ENCODE measurements at regions not wholly inside any gene's neighbourhood (a gene's known extent, or its start where the extent isn't known, plus 50 kb on each side); places are given as distances from the start of the nearest gene placed in this dataset.
"Not testable (repeated sequence)": the region's sequence is repeated elsewhere in the genome, so short reads cannot be mapped to it uniquely, and the experiment has no call there.

DNA sequence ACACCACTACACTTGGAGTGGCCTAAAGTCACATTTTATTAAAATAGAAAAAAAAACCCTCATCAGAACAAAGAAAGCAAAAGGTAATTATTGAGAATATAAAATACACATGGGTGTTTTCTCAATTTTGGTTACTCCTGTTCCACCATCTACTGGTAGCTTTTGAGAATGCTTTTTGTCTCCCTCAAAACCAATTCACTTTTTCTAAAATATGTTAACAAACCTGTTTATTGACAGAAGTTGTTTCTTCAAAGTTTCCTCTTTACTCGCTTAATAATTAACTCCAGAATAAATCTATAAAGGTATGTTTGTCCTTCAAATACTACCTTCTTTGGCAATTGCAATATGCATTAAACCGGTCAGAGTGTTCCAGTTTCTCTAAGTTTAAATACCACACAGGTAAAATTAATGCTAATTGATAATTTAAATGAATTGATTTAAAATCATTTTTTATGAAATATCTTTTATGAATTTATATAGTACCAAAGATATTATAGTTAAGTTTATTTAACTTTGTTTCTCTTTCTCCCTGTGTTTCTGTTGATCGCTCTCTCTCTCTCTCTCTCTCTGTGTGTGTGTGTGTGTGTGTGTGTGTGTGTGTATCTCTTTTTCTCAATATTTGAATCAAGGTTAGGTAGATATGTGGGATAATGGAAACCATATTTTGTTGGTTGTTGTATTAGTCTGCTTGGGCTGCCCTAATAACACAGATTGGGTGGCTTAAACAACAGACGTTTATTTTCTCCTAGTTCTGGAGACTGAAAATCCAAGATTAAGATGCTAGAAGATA lies 487.4 kb downstream of the PRDM9 start:
- H3K4me3 Mint-ChIP-seq: no peak overlapping the region
- H3K4me1 Mint-ChIP-seq: no peaks in the 10 kb centered on the region
- no peak for DNase-seq
- ATAC-seq: no peak
- H3K27ac Mint-ChIP-seq: no peak overlapping the region
- no peaks in the 10 kb centered on the region for H3K27me3 Mint-ChIP-seq
- H3K9me3 Mint-ChIP-seq: peaks cover 9 to 29% of the 10 kb centered on the region in 2 donors

- H3K27ac Mint-ChIP-seq: no peak overlapping the region
- H3K27me3 Mint-ChIP-seq: no peaks in the 10 kb centered on the region
- no peak for DNase-seq
- ATAC-seq: no peak
- H3K4me1 Mint-ChIP-seq: no peaks in the 10 kb centered on the region
- no peak overlapping the region for H3K4me3 Mint-ChIP-seq
- H3K9me3 Mint-ChIP-seq: peaks cover 9 to 22% of the 10 kb centered on the region in 2 donors
These were observed 489.1 kb downstream of the PRDM9 start for GRCh38 chr5:23996525-23996924.

DNA sequence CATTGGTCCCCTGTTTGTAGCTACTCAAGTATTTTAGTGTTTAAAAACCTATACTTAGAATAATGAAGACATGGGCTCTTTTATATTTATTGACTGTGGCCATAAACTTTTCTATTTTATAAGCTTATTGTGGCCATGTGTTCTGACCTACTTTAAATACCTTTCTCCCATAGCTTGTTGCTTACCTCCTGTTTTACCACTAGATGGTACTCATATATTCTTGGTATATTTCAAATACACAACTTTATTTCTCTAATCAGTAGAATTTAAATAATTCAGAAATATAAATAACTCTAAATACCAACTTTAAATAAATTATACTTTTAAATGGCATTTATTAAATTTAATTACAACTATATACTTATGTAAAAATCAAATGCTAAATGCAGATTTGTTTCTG lies 498.0 kb downstream of the PRDM9 start:
- peaks cover 14 to 28% of the 10 kb centered on the region in 2 donors for H3K9me3 Mint-ChIP-seq

DNA sequence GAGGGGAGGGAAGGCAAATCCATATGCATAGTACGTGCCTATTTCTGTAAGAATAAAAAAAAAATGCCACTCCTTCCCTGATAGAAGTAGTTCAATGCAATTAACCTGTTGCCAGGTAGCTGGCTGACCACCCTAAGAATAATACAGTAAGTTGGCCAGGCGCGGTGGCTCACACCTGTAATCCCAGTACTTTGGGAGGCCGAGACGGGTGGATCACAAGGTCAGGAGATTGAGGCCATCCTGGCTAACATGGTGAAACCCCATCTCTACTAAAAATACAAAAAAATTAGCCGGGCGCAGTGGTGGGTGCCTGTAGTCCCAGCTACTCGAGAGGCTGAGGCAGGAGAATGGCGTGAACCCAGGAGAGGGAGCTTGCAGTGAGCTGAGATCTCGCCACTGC lies 510.3 kb downstream of the PRDM9 start:
- DNase-seq: not testable (repeated sequence)

More for the DNA sequence above, 498.0 kb downstream of the PRDM9 start:
- Mint-ChIP-seq H3K4me1 (no peaks in the 10 kb centered on the region), H3K4me3 (no peak overlapping the region), H3K27ac (no peak overlapping the region), H3K27me3 (no peaks in the 10 kb centered on the region)
- DNase-seq: no peak
- no peak for ATAC-seq

DNA sequence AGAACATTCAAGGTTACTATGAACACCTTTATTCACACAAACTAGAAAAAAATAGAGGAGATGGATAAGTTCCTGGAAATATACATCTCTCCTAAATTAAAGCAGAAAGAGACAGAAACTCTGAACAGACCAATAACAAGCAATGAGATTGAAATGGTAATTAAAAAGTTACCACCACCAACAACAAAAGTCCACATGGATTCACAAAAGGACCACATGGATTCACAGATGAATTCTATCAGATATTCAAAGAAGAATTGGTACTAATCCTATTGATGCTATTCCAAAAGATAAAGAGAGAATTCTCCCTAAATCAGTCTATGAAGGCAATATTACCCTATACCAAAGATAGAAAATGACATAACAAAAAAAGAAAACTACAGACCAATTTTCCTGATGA lies 518.9 kb downstream of the PRDM9 start:
- Mint-ChIP-seq H3K27me3 (no peaks in the 10 kb centered on the region), H3K27ac (no peak overlapping the region), H3K4me3 (no peak overlapping the region), H3K9me3 (peaks cover 25 to 76% of the 10 kb centered on the region in 2 donors), H3K4me1 (no peaks in the 10 kb centered on the region)
- DNase-seq (no peak), ATAC-seq (no peak)

More for the DNA sequence above, 510.3 kb downstream of the PRDM9 start:
- not testable (repeated sequence) for H3K4me3 Mint-ChIP-seq, H3K27me3 Mint-ChIP-seq, H3K4me1 Mint-ChIP-seq, H3K27ac Mint-ChIP-seq, ATAC-seq
- H3K9me3 Mint-ChIP-seq: peaks cover 0 to 13% of the 10 kb centered on the region in 2 donors

DNA sequence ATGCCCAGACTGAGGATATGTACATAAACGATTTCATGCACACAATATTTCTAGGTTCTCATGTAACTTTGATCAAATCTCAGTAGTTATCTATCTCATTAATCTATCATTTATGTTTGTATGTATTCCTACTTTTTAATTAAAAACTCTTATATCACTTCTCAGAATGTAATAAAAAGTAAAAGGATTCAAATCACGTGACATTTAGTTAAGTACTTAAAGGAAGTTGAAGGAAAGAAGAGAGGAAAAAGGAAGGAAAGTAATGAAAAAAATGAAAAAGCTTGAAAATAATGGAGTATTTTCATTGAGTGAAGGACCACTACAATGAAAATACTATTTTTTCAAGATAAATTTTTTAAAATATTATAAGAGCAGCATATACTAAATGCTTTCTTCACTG lies 535.3 kb downstream of the PRDM9 start:
- H3K27ac Mint-ChIP-seq: no peak overlapping the region
- DNase-seq (no peak), ATAC-seq (no peak)
- H3K4me1 Mint-ChIP-seq: no peaks in the 10 kb centered on the region
- H3K27me3 Mint-ChIP-seq: no peaks in the 10 kb centered on the region
- H3K9me3 Mint-ChIP-seq: peaks cover 12 to 33% of the 10 kb centered on the region in 2 donors
- H3K4me3 Mint-ChIP-seq: no peak overlapping the region

- H3K4me1 Mint-ChIP-seq: no peaks in the 10 kb centered on the region
- H3K4me3 Mint-ChIP-seq: no peak overlapping the region
- H3K27ac Mint-ChIP-seq: no peak overlapping the region
- H3K9me3 Mint-ChIP-seq: peaks cover 13 to 19% of the 10 kb centered on the region in 2 donors
- no peak for ATAC-seq
- no peak for DNase-seq
- H3K27me3 Mint-ChIP-seq: no peaks in the 10 kb centered on the region
These were observed 537.6 kb downstream of the PRDM9 start for GRCh38 chr5:24045046-24045445.

DNA sequence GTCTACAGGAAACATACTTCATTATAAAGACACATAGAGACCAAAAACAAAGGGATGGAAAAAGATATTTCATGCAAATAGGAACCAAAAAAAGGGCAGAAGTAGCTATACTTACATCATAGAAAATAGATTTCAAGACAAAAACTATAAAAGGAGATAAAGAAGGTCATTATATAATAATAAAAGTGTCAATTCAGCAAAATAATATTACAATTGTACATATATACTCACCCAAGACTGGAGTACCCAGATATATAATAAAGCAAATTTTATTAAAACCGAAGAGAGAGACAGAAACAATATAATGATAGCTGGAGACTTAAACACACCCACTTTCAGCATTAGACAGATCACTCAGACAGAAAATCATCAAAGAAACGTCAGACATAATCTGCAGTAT lies 546.3 kb downstream of the PRDM9 start:
- no peaks in the 10 kb centered on the region for H3K27me3 Mint-ChIP-seq
- no peak overlapping the region for H3K4me3 Mint-ChIP-seq
- no peak overlapping the region for H3K27ac Mint-ChIP-seq
- ATAC-seq (no peak), DNase-seq (no peak)
- H3K4me1 Mint-ChIP-seq: no peaks in the 10 kb centered on the region
- peaks cover 7 to 9% of the 10 kb centered on the region in 2 donors for H3K9me3 Mint-ChIP-seq

DNA sequence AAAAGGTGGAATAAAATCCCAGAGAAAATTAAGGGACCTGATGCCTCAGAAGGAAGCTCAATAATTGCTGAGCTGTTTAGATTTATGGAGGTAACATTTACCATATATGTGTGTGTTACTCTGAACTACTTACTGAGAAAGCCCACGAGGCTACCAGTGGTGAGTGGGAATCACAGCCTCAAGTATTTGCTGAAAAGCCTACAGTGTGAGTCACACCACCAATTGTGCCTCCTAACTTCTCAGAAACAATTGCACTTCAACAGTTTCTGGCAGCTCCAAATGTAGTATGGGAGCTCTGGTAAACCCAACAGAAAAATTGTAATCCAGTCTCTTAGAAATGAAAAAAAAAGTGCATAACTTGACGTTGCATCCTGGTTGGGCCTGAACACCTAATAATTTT lies 551.6 kb downstream of the PRDM9 start:
- Mint-ChIP-seq H3K4me3 (no peak overlapping the region), H3K4me1 (no peaks in the 10 kb centered on the region), H3K27me3 (no peaks in the 10 kb centered on the region), H3K9me3 (peaks cover 0 to 8% of the 10 kb centered on the region in 2 donors), H3K27ac (no peak overlapping the region)
- DNase-seq (no peak), ATAC-seq (no peak)

- no peak overlapping the region for H3K4me3 Mint-ChIP-seq
- H3K27me3 Mint-ChIP-seq: no peaks in the 10 kb centered on the region
- DNase-seq (no peak), ATAC-seq (no peak)
- no peaks in the 10 kb centered on the region for H3K4me1 Mint-ChIP-seq
- no peak overlapping the region for H3K27ac Mint-ChIP-seq
- H3K9me3 Mint-ChIP-seq: peaks cover 0 to 11% of the 10 kb centered on the region in 2 donors
These were observed 552.3 kb downstream of the PRDM9 start for GRCh38 chr5:24059716-24060115.

GRCh38 chr5:24065779-24066178 lies 558.4 kb downstream of the PRDM9 start:
- Mint-ChIP-seq H3K4me3 (no peak overlapping the region), H3K4me1 (no peaks in the 10 kb centered on the region), H3K27ac (no peak overlapping the region), H3K27me3 (no peaks in the 10 kb centered on the region), H3K9me3 (peaks cover 16 to 21% of the 10 kb centered on the region in 2 donors)
- DNase-seq (no peak), ATAC-seq (no peak)

- no peak for ATAC-seq
- Mint-ChIP-seq H3K4me3 (no peak overlapping the region), H3K4me1 (no peaks in the 10 kb centered on the region), H3K27ac (no peak overlapping the region), H3K9me3 (peaks cover 10 to 21% of the 10 kb centered on the region in 2 donors), H3K27me3 (no peaks in the 10 kb centered on the region)
- no peak for DNase-seq
These were observed 559.8 kb downstream of the PRDM9 start for GRCh38 chr5:24067208-24067607.

- DNase-seq (no peak), ATAC-seq (no peak)
- no peaks in the 10 kb centered on the region for H3K4me1 Mint-ChIP-seq
These were observed 561.1 kb downstream of the PRDM9 start for GRCh38 chr5:24068524-24068923.

DNA sequence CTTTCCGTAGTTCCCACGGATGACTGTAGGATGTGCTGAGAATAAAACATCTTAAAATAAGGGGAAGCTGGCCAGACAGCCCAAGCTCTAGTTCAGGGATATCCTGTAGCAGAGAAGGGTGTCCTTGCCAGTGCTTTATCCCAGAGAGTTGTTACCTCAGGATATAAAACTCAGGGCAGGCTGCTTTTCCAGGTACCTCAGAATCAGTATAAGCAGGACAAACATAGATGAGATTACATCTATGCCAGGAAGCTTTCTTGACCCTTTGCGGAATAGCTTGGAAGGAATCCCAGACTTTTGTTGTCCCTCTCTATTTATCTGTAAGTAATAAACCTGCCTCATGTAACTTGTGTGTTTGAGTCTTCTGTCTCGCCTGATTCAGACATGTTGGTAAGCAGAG lies 565.7 kb downstream of the PRDM9 start:
- no peak overlapping the region for H3K4me3 Mint-ChIP-seq
- no peaks in the 10 kb centered on the region for H3K27me3 Mint-ChIP-seq
- no peak overlapping the region for H3K27ac Mint-ChIP-seq
- no peak for DNase-seq
- no peaks in the 10 kb centered on the region for H3K4me1 Mint-ChIP-seq
- ATAC-seq: no peak
- H3K9me3 Mint-ChIP-seq: peaks cover 0 to 20% of the 10 kb centered on the region in 2 donors

More at GRCh38 chr5:24068524-24068923, 561.1 kb downstream of the PRDM9 start:
- Mint-ChIP-seq H3K27ac (no peak overlapping the region), H3K9me3 (peaks cover 10 to 21% of the 10 kb centered on the region in 2 donors), H3K4me3 (no peak overlapping the region), H3K27me3 (no peaks in the 10 kb centered on the region)

- ATAC-seq: no peak
- H3K27ac Mint-ChIP-seq: no peak overlapping the region
- no peak overlapping the region for H3K4me3 Mint-ChIP-seq
- no peaks in the 10 kb centered on the region for H3K27me3 Mint-ChIP-seq
- H3K9me3 Mint-ChIP-seq: peaks cover 5 to 8% of the 10 kb centered on the region in 2 donors
- DNase-seq: no peak
- H3K4me1 Mint-ChIP-seq: no peaks in the 10 kb centered on the region
These were observed 564.7 kb downstream of the CDH10 start for GRCh38 chr5:24080046-24080445.

DNA sequence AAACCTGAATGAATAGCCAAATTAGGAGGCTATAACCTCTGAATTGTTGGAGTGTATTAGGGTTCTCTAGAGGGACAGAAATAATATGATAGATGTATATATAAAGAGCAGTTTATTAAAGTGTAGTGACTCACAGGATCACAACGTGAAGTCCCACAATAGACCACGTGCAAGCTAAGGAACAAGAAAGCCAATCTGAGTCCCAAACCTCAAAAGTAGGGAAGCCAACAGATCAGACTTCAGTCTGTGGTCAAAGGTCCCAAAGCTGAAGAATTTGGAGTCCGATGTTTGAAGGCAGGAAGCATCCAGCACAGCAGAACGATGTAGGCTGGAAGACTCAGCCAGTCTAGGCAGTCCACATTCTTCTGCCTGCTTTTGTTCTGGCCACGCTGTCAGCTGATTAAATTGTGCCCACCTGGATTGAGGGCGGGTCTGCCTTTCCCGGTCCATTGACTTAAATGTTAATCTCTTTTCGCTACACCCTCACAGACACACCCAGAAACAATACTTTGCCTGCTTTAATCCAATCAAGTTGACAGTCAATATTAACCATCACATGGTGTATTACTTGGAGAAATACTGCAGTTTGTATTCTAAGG lies 550.6 kb downstream of the CDH10 start:
- no peaks in the 10 kb centered on the region for H3K4me1 Mint-ChIP-seq

More for the DNA sequence above, 550.6 kb downstream of the CDH10 start:
- H3K4me3 Mint-ChIP-seq: no peak overlapping the region
- ATAC-seq (no peak), DNase-seq (no peak)
- no peak overlapping the region for H3K27ac Mint-ChIP-seq
- H3K27me3 Mint-ChIP-seq: no peaks in the 10 kb centered on the region
- H3K9me3 Mint-ChIP-seq: peaks cover 21 to 28% of the 10 kb centered on the region in 2 donors

Data from stimulated activated naive CD8-positive, alpha-beta T cell treated with anti-CD3 and anti-CD28 coated beads, Interleukin-15, amount 100 ng/mL, for 72 hours (primary cell).